ENCODE measurements at regions not wholly inside any gene's neighbourhood (a gene's known extent, or its start where the extent isn't known, plus 50 kb on each side); places are given as distances from the start of the nearest gene placed in this dataset.

GRCh38 chr14:89012282-89013097 lies 188.0 kb downstream of the TTC8 start:
- no peak for TF ChIP-seq USF2 (CRISPR knock-in tag; IDR thresholded peaks at IDR 0.05)
- TF ChIP-seq, protein P1, sequence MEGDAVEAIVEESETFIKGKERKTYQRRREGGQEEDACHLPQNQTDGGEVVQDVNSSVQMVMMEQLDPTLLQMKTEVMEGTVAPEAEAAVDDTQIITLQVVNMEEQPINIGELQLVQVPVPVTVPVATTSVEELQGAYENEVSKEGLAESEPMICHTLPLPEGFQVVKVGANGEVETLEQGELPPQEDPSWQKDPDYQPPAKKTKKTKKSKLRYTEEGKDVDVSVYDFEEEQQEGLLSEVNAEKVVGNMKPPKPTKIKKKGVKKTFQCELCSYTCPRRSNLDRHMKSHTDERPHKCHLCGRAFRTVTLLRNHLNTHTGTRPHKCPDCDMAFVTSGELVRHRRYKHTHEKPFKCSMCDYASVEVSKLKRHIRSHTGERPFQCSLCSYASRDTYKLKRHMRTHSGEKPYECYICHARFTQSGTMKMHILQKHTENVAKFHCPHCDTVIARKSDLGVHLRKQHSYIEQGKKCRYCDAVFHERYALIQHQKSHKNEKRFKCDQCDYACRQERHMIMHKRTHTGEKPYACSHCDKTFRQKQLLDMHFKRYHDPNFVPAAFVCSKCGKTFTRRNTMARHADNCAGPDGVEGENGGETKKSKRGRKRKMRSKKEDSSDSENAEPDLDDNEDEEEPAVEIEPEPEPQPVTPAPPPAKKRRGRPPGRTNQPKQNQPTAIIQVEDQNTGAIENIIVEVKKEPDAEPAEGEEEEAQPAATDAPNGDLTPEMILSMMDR (IDR thresholded peaks at IDR 0.05), result no peak
- TF ChIP-seq ZNF416 (CRISPR knock-in tag; IDR thresholded peaks at IDR 0.05), result no peak
- TF ChIP-seq, protein P2, sequence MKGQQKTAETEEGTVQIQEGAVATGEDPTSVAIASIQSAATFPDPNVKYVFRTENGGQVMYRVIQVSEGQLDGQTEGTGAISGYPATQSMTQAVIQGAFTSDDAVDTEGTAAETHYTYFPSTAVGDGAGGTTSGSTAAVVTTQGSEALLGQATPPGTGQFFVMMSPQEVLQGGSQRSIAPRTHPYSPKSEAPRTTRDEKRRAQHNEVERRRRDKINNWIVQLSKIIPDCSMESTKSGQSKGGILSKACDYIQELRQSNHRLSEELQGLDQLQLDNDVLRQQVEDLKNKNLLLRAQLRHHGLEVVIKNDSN (CRISPR knock-in tag; IDR thresholded peaks at IDR 0.05), result no peak
- no peak for TF ChIP-seq JAZF1 (CRISPR knock-in tag; IDR thresholded peaks at IDR 0.05)
- no peak for TF ChIP-seq ZNF263 (CRISPR knock-in tag; IDR thresholded peaks at IDR 0.05; ENCODE audit: low read depth)
- TF ChIP-seq, protein P3, sequence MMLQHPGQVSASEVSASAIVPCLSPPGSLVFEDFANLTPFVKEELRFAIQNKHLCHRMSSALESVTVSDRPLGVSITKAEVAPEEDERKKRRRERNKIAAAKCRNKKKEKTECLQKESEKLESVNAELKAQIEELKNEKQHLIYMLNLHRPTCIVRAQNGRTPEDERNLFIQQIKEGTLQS (CRISPR knock-in tag; conservative IDR thresholded peaks at IDR 0.05), result no peak
- TF ChIP-seq, protein P4, sequence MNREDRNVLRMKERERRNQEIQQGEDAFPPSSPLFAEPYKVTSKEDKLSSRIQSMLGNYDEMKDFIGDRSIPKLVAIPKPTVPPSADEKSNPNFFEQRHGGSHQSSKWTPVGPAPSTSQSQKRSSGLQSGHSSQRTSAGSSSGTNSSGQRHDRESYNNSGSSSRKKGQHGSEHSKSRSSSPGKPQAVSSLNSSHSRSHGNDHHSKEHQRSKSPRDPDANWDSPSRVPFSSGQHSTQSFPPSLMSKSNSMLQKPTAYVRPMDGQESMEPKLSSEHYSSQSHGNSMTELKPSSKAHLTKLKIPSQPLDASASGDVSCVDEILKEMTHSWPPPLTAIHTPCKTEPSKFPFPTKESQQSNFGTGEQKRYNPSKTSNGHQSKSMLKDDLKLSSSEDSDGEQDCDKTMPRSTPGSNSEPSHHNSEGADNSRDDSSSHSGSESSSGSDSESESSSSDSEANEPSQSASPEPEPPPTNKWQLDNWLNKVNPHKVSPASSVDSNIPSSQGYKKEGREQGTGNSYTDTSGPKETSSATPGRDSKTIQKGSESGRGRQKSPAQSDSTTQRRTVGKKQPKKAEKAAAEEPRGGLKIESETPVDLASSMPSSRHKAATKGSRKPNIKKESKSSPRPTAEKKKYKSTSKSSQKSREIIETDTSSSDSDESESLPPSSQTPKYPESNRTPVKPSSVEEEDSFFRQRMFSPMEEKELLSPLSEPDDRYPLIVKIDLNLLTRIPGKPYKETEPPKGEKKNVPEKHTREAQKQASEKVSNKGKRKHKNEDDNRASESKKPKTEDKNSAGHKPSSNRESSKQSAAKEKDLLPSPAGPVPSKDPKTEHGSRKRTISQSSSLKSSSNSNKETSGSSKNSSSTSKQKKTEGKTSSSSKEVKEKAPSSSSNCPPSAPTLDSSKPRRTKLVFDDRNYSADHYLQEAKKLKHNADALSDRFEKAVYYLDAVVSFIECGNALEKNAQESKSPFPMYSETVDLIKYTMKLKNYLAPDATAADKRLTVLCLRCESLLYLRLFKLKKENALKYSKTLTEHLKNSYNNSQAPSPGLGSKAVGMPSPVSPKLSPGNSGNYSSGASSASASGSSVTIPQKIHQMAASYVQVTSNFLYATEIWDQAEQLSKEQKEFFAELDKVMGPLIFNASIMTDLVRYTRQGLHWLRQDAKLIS (CRISPR knock-in tag; IDR thresholded peaks at IDR 0.05; ENCODE audit: borderline replicate concordance), result no peak
- TF ChIP-seq ESRRA (CRISPR knock-in tag; IDR thresholded peaks at IDR 0.05; ENCODE audit: borderline replicate concordance), result no peak
- no peak for TF ChIP-seq NR2C2 (CRISPR knock-in tag; IDR thresholded peaks at IDR 0.05)
- TF ChIP-seq, protein P5, sequence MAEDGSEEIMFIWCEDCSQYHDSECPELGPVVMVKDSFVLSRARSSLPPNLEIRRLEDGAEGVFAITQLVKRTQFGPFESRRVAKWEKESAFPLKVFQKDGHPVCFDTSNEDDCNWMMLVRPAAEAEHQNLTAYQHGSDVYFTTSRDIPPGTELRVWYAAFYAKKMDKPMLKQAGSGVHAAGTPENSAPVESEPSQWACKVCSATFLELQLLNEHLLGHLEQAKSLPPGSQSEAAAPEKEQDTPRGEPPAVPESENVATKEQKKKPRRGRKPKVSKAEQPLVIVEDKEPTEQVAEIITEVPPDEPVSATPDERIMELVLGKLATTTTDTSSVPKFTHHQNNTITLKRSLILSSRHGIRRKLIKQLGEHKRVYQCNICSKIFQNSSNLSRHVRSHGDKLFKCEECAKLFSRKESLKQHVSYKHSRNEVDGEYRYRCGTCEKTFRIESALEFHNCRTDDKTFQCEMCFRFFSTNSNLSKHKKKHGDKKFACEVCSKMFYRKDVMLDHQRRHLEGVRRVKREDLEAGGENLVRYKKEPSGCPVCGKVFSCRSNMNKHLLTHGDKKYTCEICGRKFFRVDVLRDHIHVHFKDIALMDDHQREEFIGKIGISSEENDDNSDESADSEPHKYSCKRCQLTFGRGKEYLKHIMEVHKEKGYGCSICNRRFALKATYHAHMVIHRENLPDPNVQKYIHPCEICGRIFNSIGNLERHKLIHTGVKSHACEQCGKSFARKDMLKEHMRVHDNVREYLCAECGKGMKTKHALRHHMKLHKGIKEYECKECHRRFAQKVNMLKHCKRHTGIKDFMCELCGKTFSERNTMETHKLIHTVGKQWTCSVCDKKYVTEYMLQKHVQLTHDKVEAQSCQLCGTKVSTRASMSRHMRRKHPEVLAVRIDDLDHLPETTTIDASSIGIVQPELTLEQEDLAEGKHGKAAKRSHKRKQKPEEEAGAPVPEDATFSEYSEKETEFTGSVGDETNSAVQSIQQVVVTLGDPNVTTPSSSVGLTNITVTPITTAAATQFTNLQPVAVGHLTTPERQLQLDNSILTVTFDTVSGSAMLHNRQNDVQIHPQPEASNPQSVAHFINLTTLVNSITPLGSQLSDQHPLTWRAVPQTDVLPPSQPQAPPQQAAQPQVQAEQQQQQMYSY (CRISPR knock-in tag; IDR thresholded peaks at IDR 0.05), result no peak
- TF ChIP-seq GABPB1 (CRISPR knock-in tag; IDR thresholded peaks at IDR 0.05), result no peak
- no peak for TF ChIP-seq SP1 (CRISPR knock-in tag; conservative IDR thresholded peaks at IDR 0.05)
- no peak for TF ChIP-seq CREM (CRISPR knock-in tag; IDR thresholded peaks at IDR 0.05)
